Thoracic aorta (tissue), 2 donors: ENCODE measurements at regions not wholly inside any gene's neighbourhood (a gene's known extent, or its start where the extent isn't known, plus 50 kb on each side); places are given as distances from the start of the nearest gene placed in this dataset.
A peak's percentile ranks its signal among the peaks of the same experiment; 100 is the strongest.
"Not testable (repeated sequence)": the region's sequence is repeated elsewhere in the genome, so short reads cannot be mapped to it uniquely, and the experiment has no call there.

Experiments
- ATAC-seq: fragments of 150-250 bp; one replicate; pipeline ENCODE4 v1.8.0; 2017; ENCODE audit warnings: low read depth; ENCODE audit not compliant: insufficient number of reproducible peaks, low FRiP score
- DNase-seq: peaks from one replicate; pipeline ENCODE4 v3.0.0-alpha.2; 2020; ENCODE audit warnings: low spot score
- H3K27ac ChIP-seq, 2 donors: fragments of 200-600 bp; sonication (generic); 1 replicate in 1 of 2; 2 replicates in 1 of 2; pipeline ENCODE4 v1.5.1; 2016; ENCODE audit warnings: mild to moderate bottlenecking in 2 of 2, moderate library complexity in 2 of 2
- H3K27me3 ChIP-seq: fragments of 200-600 bp; sonication (generic); replicated peaks from 2 replicates; pipeline ENCODE4 v1.6.0; 2016; ENCODE audit warnings: mild to moderate bottlenecking; ENCODE audit not compliant: insufficient read depth
- H3K36me3 ChIP-seq: fragments of 200-600 bp; sonication (generic); one replicate; pipeline ENCODE4 v1.5.1; 2016
- H3K4me1 ChIP-seq, 2 donors: fragments of 200-600 bp; sonication (generic); 1 replicate in 1 of 2; 2 replicates in 1 of 2; pipeline versions ENCODE4 v1.5.1 to v1.6.0; 2016; ENCODE audit warnings: low read depth in 2 of 2, mild to moderate bottlenecking in 1 of 2; ENCODE audit not compliant: control insufficient read depth in 1 of 2
- H3K4me3 ChIP-seq: fragments of 200-600 bp; sonication (generic); 2 replicates; pipeline ENCODE4 v1.5.1; 2016; ENCODE audit warnings: mild to moderate bottlenecking
- H3K9me3 ChIP-seq: fragments of 200-600 bp; sonication (generic); 2 replicates; pipeline ENCODE4 v1.5.1; 2016
- CTCF ChIP-seq: fragments of 200-600 bp; sonication (generic); IDR thresholded peaks from one replicate; pipeline ENCODE4 v1.5.1; 2019; ENCODE audit warnings: antibody characterized with exemption

GRCh38 chr10:114713525-114714090 lies 55.5 kb upstream of the ABLIM1 start:
- no peak for TF ChIP-seq CTCF
- H3K9me3 ChIP-seq = no peaks in the 10 kb centered on the region
- DNase-seq (no peak), ATAC-seq (no peak)
- H3K27me3 ChIP-seq = no peaks in the 10 kb centered on the region
- peaks cover 19 to 33% of the 10 kb centered on the region in 2 donors for H3K4me1 ChIP-seq
- H3K27ac ChIP-seq = peak overlapping the region in 1 of 2 donors; percentile 50
- no peaks in the 10 kb centered on the region for H3K36me3 ChIP-seq
- H3K4me3 ChIP-seq = peak overlapping the region; percentile 5

DNA sequence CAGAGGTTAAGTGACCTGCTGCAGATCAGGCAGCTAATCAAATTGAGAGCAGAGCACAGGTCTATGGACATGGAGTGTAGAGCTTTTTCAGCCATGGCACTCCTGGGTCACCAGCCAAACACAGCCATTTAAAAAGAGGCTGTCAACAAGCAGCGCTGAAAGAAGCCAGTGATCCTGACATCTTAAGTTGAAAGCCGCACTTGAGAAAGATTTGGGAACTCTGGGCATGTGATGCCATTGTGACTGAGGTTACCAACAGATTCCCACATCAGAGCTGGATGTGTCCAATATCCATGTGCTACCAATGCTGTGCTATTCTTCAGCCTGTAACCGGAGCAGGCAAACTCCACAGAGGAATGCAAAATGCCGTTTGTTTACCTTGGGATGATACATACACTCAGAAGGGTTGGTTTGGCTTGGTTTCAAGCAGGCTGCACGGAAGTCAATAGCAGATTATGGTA lies 56.2 kb upstream of the ABLIM1 start:
- Histone ChIP-seq H3K4me1 (peaks cover 19 to 33% of the 10 kb centered on the region in 2 donors), H3K27ac (peak overlapping the region; percentile 33 to 50), H3K4me3 (peak overlapping the region; percentile 7), H3K9me3 (no peaks in the 10 kb centered on the region), H3K27me3 (no peaks in the 10 kb centered on the region), H3K36me3 (no peaks in the 10 kb centered on the region)
- ATAC-seq = no peak
- DNase-seq = no peak
- no peak for TF ChIP-seq CTCF

- peaks cover 19 to 33% of the 10 kb centered on the region in 2 donors for H3K4me1 ChIP-seq
- DNase-seq = no peak
- no peaks in the 10 kb centered on the region for H3K36me3 ChIP-seq
- peak overlapping the region; percentile 46 for H3K4me3 ChIP-seq
- H3K27me3 ChIP-seq = no peaks in the 10 kb centered on the region
- no peak for TF ChIP-seq CTCF
- H3K27ac ChIP-seq = peak overlapping the region; percentile 33 to 50
- ATAC-seq = no peak
- H3K9me3 ChIP-seq = no peaks in the 10 kb centered on the region
Measured at GRCh38 chr10:114715171-114715670, 57.1 kb upstream of the ABLIM1 start.

DNA sequence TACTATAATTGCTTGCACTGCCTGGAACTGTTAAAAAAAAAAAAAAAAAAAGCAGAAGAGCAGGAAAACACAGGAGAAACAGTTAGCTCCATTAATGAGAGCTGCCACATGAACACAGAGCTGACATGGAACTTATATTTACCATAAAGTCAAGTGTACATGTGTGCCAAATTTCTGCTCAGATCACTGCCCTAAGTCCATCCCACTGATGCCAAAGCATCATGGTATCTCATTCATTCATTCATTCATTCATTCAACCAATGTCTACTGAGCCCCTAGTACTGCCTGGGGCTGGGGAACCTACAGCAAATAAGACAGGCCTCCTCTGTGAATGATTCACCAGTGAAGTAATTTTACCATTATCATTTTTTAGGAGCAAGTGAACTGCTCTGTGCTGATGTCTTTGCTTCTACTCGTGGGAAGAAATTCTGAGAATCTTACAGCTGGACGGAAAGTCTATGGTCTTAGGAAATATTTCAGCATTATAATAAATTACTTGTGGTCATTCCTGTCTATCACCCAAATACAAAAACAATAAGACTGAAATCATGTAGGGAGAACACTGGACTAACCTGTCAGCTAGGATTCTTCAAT lies 58.8 kb upstream of the ABLIM1 start:
- H3K36me3 ChIP-seq = no peaks in the 10 kb centered on the region
- H3K27ac ChIP-seq = no peak overlapping the region
- H3K27me3 ChIP-seq = no peaks in the 10 kb centered on the region
- no peak for TF ChIP-seq CTCF
- H3K4me1 ChIP-seq = peaks cover 25 to 46% of the 10 kb centered on the region in 2 donors
- no peak for DNase-seq
- H3K9me3 ChIP-seq = no peaks in the 10 kb centered on the region
- no peak overlapping the region for H3K4me3 ChIP-seq
- no peak for ATAC-seq

- DNase-seq, H3K27ac ChIP-seq, H3K27me3 ChIP-seq, H3K4me3 ChIP-seq, H3K9me3 ChIP-seq, ATAC-seq, H3K36me3 ChIP-seq: not testable (repeated sequence)
- peaks cover 25 to 46% of the 10 kb centered on the region in 2 donors for H3K4me1 ChIP-seq
Measured at GRCh38 chr10:114717881-114718280, 59.8 kb upstream of the ABLIM1 start.
